NCI-H1105 (cell line): ENCODE measurements at regions not wholly inside any gene's neighbourhood (a gene's known extent, or its start where the extent isn't known, plus 50 kb on each side); places are given as distances from the start of the nearest gene placed in this dataset.

ENCODE experiments used
- DNase-seq: peaks from one replicate; lab custom pipeline; 2025; lab: John Stamatoyannopoulos, UW

GRCh38 chr12:94712815-94713515, 62.6 kb upstream of the TMCC3 start:
- no peak for DNase-seq

GRCh38 chr12:94710933-94711332, 60.6 kb upstream of the TMCC3 start:
- no peak for DNase-seq

- no peak for DNase-seq
Measured at GRCh38 chr12:94707892-94708291, 57.5 kb upstream of the TMCC3 start.

GRCh38 chr12:94707036-94707435, 56.7 kb upstream of the TMCC3 start:
- DNase-seq = no peak

- DNase-seq = no peak
Measured at GRCh38 chr12:94706250-94706661, 55.9 kb upstream of the TMCC3 start.

GRCh38 chr12:94705676-94706075, 55.3 kb upstream of the TMCC3 start:
- no peak for DNase-seq

- DNase-seq = no peak
Measured at GRCh38 chr12:94704452-94705306, 54.3 kb upstream of the TMCC3 start.

- no peak for DNase-seq
Measured at GRCh38 chr12:94702696-94703095, 52.3 kb upstream of the TMCC3 start.

GRCh38 chr12:94701711-94702110, 51.4 kb upstream of the TMCC3 start:
- DNase-seq = no peak

GRCh38 chr12:94700662-94701061, 50.3 kb upstream of the TMCC3 start:
- DNase-seq = no peak
